ENCODE measurements at regions not wholly inside any gene's neighbourhood (a gene's known extent, or its start where the extent isn't known, plus 50 kb on each side); places are given as distances from the start of the nearest gene placed in this dataset.

DNA sequence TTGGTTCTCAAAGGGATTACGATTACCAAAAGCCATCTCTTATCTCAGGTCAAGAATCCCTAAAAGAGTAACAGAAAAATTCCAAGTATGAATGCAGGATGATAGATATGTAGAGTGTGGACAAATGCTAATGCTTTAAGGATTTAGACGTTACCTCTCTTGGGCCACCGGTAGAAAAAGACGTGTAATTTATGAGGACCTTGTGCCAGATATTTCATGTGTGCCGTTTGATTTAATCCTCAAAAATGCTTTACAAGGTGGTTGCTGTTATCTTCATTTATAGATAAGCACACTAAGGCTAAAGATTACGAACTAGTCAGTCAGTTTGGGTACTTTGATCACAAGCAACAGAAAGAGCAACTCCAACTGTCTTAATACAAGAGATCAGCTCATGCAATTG lies 370.8 kb upstream of the JAG1 start:
- H3K4me1 ChIP-seq (ENCODE audit: control insufficient read depth, insufficient read depth, low read length) = no peaks in the 10 kb centered on the region
- ATAC-seq (ENCODE audit: low read depth) = no peak
- no peak overlapping the region for H3K18ac ChIP-seq (ENCODE audit: low read depth, low read length)
- no peak overlapping the region for H3K4ac ChIP-seq (ENCODE audit: low read depth, low read length)
- H3K9me3 ChIP-seq (ENCODE audit: control insufficient read depth, insufficient read depth, low read length) = no peaks in the 10 kb centered on the region
- H3K79me1 ChIP-seq (ENCODE audit: low read depth in 1 of 2, low read length in 2 of 2) = no peaks in the 10 kb centered on the region
- dilution Hi-C loops (cut with HindIII; ENCODE audit: low sequenced_read_pairs, unreplicated experiment) (no loop called here), intact Hi-C loops (cut with micrococcal nuclease) (no loop called here), in situ Hi-C loops (cut with MboI; ENCODE audit: low sequenced_read_pairs) (no loop called here)
- no peak overlapping the region for H2AFZ ChIP-seq (replicated peaks; ENCODE audit: low read length, poor library complexity)
- no peaks in the 10 kb centered on the region for H4K20me1 ChIP-seq (ENCODE audit: insufficient read depth, low read length)
- no peaks in the 10 kb centered on the region for H3K9me1 ChIP-seq (ENCODE audit: insufficient read depth, low read length)
- no peak overlapping the region for H3K27ac ChIP-seq (ENCODE audit: insufficient read depth, low read length)
- H3K4me3 ChIP-seq (ENCODE audit: insufficient read depth, low read depth, low read length) = no peak overlapping the region
- CTCF ChIA-PET = no interaction called here
- no peak overlapping the region for H2BK15ac ChIP-seq (ENCODE audit: low read depth, low read length)
- H2BK120ac ChIP-seq (ENCODE audit: low read depth, low read length) = no peak overlapping the region
- no peak overlapping the region for H3K56ac ChIP-seq (ENCODE audit: extremely low read depth, insufficient read depth, low read length)
- no peak overlapping the region for H2AK9ac ChIP-seq (replicated peaks; ENCODE audit: low read depth, low read length, poor library complexity)
- H2BK20ac ChIP-seq (ENCODE audit: low read depth, low read length) = no peak overlapping the region
- H3K4me2 ChIP-seq (ENCODE audit: low read depth, low read length) = no peak overlapping the region
- WGBS, 2 experiments (ENCODE audit: extremely low coverage in 2 of 2, insufficient read length in 1 of 2) = 40% methylated on average over 1 of the region's 6 CpGs; no CpG with 5 or more reads in 1 of the 2 experiments
- no TSS peak for BruUV-seq (replicated peaks)
- no peak overlapping the region for H3K23ac ChIP-seq (ENCODE audit: low read depth, low read length)
- no peak for DNase-seq
- H4K91ac ChIP-seq (ENCODE audit: insufficient read depth, low read depth, low read length) = no peak overlapping the region
- POLR2A ChIA-PET (ENCODE audit: unreplicated experiment) = no interaction called here
- H3K14ac ChIP-seq (replicated peaks; ENCODE audit: low read depth, low read length) = no peak overlapping the region
- H2BK5ac ChIP-seq (ENCODE audit: low read depth, low read length, poor library complexity, severe bottlenecking) = no peak overlapping the region
- H4K5ac ChIP-seq (ENCODE audit: low read depth, low read length) = no peak overlapping the region
- H3K36me3 ChIP-seq (ENCODE audit: control insufficient read depth, insufficient read depth, low read length) = no peaks in the 10 kb centered on the region
- H3K27me3 ChIP-seq (ENCODE audit: control insufficient read depth, insufficient read depth, low read length) = no peaks in the 10 kb centered on the region; the same call in 1 of the 2 replicates
- H3K9ac ChIP-seq (ENCODE audit: low read depth, low read length) = no peak overlapping the region
- H4K8ac ChIP-seq (ENCODE audit: low read depth in 2 of 2, low read length in 2 of 2) = no peak overlapping the region
- TF ChIP-seq NFE2L2 (IDR thresholded peaks at IDR 0.05; ENCODE audit: low read depth, low read length) (no peak), CEBPB (IDR thresholded peaks at IDR 0.05; ENCODE audit: low read depth, low read length) (no peak), SMC3 (IDR thresholded peaks at IDR 0.05; ENCODE audit: low read depth, low read length) (no peak), RCOR1 (IDR thresholded peaks at IDR 0.05; ENCODE audit: insufficient replicate concordance, low read length) (no peak), MXI1 (IDR thresholded peaks at IDR 0.05; ENCODE audit: borderline replicate concordance, low read depth, low read length) (no peak), CHD1 (IDR thresholded peaks at IDR 0.05; ENCODE audit: low read depth, low read length) (no peak), FOS (IDR thresholded peaks at IDR 0.05; ENCODE audit: low read depth, low read length) (no peak), RAD21 (IDR thresholded peaks at IDR 0.05; ENCODE audit: low read length) (no peak), MAZ (IDR thresholded peaks at IDR 0.05; ENCODE audit: borderline replicate concordance, low read depth, low read length) (no peak), RFX5 (IDR thresholded peaks at IDR 0.05; ENCODE audit: low read depth, low read length) (no peak), POLR2A (IDR thresholded peaks at IDR 0.05; ENCODE audit: low read depth, low read length) (no peak), MAFK (IDR thresholded peaks at IDR 0.05; ENCODE audit: low read depth, low read length) (no peak), BHLHE40 (IDR thresholded peaks at IDR 0.05; ENCODE audit: low read depth, low read length) (no peak)
- TF ChIP-seq, protein P1, sequence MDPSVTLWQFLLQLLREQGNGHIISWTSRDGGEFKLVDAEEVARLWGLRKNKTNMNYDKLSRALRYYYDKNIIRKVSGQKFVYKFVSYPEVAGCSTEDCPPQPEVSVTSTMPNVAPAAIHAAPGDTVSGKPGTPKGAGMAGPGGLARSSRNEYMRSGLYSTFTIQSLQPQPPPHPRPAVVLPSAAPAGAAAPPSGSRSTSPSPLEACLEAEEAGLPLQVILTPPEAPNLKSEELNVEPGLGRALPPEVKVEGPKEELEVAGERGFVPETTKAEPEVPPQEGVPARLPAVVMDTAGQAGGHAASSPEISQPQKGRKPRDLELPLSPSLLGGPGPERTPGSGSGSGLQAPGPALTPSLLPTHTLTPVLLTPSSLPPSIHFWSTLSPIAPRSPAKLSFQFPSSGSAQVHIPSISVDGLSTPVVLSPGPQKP (IDR thresholded peaks at IDR 0.05; ENCODE audit: borderline replicate concordance, low read depth, low read length) = no peak
- TF ChIP-seq, protein P2, sequence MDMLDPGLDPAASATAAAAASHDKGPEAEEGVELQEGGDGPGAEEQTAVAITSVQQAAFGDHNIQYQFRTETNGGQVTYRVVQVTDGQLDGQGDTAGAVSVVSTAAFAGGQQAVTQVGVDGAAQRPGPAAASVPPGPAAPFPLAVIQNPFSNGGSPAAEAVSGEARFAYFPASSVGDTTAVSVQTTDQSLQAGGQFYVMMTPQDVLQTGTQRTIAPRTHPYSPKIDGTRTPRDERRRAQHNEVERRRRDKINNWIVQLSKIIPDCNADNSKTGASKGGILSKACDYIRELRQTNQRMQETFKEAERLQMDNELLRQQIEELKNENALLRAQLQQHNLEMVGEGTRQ (IDR thresholded peaks at IDR 0.05; ENCODE audit: low read depth, low read length) = no peak
- TF ChIP-seq, protein P3, sequence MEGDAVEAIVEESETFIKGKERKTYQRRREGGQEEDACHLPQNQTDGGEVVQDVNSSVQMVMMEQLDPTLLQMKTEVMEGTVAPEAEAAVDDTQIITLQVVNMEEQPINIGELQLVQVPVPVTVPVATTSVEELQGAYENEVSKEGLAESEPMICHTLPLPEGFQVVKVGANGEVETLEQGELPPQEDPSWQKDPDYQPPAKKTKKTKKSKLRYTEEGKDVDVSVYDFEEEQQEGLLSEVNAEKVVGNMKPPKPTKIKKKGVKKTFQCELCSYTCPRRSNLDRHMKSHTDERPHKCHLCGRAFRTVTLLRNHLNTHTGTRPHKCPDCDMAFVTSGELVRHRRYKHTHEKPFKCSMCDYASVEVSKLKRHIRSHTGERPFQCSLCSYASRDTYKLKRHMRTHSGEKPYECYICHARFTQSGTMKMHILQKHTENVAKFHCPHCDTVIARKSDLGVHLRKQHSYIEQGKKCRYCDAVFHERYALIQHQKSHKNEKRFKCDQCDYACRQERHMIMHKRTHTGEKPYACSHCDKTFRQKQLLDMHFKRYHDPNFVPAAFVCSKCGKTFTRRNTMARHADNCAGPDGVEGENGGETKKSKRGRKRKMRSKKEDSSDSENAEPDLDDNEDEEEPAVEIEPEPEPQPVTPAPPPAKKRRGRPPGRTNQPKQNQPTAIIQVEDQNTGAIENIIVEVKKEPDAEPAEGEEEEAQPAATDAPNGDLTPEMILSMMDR (conservative IDR thresholded peaks at IDR 0.05; ENCODE audit: low read depth, low read length) = no peak
- no peak overlapping the region for H2AK5ac ChIP-seq (ENCODE audit: low read depth, low read length)
